ENCODE measurements at regions not wholly inside any gene's neighbourhood (a gene's known extent, or its start where the extent isn't known, plus 50 kb on each side); places are given as distances from the start of the nearest gene placed in this dataset.
"Not testable (repeated sequence)": the region's sequence is repeated elsewhere in the genome, so short reads cannot be mapped to it uniquely, and the experiment has no call there.

DNA sequence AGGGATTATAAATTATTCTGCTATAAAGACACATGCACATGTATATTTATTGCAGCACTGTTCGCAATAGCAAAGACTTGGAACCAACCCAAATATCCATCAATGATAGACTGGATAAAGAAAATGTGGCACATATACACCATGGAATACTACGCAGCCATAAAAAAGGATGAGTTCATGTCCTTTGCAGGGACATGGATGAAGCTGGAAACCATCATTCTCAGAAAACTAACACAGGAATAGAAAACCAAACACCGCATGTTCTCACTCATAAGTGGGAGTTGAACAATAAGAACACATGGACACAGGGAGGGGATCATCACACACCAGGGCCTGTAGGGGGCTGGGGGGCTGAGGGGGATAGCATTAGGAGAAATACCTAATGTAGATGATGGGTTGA is 377.2 kb upstream of the SASH1 start:
- not testable (repeated sequence) for DNase-seq (ENCODE audit: low read depth in 3 of 3, low spot score in 1 of 3)

GRCh38 chr6:147970970-147971369 is 371.7 kb upstream of the SASH1 start:
- no peak for DNase-seq (ENCODE audit: low read depth in 3 of 3, low spot score in 1 of 3)

DNA sequence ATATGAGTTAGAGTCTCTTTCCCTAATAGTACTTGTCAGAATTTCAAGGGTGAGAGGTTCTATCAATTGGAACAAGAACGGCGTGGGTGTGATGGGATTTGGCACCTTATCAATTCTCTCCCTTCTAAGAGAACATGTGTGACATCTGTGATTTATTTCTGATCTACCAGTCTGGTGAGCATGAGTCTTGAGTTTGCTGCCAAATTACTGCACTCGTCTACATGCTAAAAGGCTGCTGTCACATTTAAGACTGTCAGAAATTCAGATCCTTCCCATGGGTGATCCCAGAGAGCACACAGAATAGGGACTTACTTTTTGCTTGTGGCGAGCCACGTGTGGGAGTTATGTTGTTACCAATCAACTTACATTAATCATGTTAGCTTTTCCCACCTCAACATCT is 370.2 kb upstream of the SASH1 start:
- DNase-seq (ENCODE audit: low read depth in 3 of 3, low spot score in 1 of 3), result no peak

DNA sequence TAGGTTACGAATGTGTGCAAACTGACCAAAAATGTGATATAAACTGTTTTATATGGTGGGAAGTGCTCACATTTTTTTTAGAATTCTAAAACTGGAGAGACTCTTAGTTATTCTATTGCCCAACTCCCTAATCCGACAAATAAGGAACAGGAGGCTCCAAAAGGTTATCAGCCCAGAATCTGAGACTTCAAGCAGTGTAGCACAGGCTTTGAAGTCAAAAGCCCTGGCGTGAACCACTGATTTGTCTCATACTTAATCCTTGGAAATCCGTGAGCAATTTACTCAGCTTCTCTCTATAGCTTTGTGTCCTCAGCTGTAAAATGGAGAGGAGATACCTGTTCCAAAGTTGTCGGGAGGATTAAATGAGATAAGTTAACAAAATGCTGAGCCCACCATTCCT is 368.8 kb upstream of the SASH1 start:
- DNase-seq (ENCODE audit: low read depth in 3 of 3, low spot score in 1 of 3), result no peak

DNA sequence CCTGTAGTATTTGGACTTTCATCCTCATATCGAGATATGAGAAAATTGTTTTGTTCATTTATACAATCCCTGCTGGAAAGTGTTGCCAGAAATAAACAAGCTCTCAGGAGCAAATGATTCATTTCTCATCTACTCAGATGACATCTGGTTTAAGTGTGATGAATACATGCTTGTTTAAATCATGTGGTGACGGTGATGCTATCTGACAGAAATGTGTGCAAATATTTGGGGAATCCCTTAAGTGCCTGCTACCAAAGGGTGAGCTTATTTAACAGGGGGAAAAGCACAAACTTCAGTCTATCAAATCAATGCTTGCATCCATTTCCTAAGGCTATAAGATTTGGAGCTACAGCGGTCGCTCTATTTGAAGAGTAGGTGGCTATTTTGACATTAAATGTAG is 368.3 kb upstream of the SASH1 start:
- no peak for DNase-seq (ENCODE audit: low read depth in 3 of 3, low spot score in 1 of 3)

- no peak for DNase-seq (ENCODE audit: low read depth in 3 of 3, low spot score in 1 of 3)
Observed at GRCh38 chr6:147977851-147978465, 364.7 kb upstream of the SASH1 start.

DNA sequence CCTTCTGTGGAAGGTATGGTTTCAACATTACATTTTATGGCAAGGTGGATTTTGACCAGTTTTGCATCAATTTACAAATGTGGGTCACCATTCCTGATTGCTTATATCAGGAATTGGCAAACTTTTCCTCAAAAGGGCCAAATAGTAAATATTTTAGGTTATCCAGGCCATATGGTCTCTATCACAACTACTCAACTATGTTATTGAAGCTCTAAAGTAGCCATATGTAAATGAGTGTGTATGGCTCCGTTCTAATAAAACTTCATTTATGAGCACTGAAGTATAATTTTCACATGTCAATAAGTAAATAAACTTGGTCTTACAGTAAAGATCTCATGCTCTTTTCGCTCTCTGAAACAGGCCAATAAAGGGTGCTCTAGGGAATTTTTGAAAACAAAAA is 362.7 kb upstream of the SASH1 start:
- DNase-seq (ENCODE audit: low read depth in 3 of 3, low spot score in 1 of 3), result no peak

DNA sequence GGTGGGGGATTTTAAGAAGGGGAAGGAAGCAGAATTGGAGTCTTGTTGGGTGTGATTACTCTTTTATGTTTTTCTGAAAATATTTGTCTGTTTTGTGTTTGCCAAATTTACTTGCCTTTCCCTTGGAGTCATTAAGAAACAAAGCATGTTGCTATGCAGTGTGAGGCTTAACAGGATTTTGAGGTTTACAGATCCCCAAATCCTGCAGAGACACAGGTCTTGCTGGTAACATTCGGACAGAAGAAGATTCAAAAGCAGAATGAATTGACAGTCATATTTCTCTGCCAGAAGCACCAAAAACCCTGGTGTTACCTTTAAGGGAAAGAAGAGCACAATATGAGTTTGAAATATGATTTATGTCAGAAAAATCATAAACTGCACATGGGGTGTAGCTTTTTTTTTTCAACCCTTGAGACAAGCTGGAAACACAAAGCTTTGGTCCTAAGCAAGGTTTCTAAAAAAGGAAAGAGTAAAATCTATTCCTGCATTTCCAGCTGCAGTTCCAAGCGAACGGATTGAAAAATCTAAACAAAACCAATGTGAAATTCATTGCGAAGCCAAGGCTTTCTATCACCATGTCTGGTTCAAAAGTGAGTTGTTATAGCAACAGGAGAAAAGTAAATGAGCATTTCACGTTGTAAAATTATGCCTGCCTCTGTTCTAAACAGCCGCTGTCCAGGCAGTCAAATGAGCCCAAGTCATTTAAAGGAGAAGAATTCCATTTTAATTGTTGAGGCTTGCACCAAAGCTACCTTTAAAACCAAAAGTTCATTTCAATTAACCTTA is 358.9 kb upstream of the SASH1 start:
- no peak for DNase-seq (ENCODE audit: low read depth in 3 of 3, low spot score in 1 of 3)

DNA sequence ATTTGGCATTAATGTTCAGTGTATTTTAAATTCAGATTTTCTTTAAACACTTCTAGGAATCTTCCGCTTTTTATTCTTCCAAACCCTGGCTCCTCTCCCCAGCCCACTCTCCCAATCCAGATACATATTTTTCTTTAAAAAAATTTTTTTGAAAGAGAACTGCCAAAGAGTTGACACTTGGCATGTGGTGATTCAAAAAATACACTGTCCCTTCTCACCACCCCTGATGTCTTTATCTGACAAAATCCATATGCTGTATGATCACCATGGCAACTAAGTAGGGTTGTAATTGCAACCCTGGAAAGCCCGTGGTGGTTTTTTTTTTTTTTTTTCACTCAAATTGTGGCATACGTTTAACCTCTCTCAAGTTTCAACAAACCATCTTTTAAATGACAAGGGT is 355.8 kb upstream of the SASH1 start:
- DNase-seq (ENCODE audit: low read depth in 3 of 3, low spot score in 1 of 3), result no peak

DNA sequence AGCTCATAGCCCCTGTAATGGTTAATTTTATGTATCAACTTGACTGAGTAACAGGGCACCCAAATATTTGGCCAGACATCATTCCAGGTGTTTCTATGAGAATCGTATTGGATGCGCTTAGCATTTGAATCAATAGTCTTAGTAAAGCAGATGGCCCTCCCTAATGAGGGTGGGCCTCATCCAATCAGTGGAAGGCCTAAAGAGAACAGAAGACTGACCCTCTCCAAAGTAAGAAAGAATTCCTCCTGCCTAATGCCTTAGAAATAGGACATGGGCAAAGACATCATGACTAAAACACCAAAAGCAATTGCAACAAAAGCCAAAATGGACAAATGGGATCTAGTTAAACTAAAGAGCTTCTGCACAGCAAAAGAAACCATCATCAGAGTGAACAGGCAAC is 352.5 kb upstream of the SASH1 start:
- no peak for DNase-seq (ENCODE audit: low read depth in 3 of 3, low spot score in 1 of 3)

- DNase-seq (ENCODE audit: low read depth in 3 of 3, low spot score in 1 of 3), result no peak
Observed at GRCh38 chr6:147991961-147992360, 350.7 kb upstream of the SASH1 start.

DNA sequence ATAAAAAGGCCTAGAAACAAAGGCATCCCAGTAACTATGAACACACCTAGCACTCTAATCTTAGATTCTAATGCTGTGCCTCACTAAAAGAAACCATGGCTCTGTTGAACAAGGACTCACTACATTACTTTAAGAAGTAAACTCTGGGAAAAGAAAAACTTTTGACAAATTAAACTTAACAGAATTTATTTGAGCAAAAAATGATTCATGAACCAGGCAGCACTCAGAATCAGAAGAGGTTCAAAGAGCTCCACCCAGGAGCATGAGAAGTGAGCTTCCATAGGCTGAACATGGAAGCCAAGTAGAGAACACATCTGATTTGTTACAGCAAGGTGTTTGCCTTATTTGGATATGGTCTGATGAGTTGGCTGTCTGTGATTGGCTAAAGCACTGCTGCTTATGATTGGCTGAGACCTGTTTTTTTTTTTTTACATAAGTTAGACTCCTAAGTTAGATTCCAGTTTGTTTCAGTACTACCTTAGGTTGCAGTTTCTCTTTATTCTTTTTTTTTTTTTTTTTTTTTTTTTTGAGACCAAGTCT is 343.6 kb upstream of the SASH1 start:
- no peak for DNase-seq (ENCODE audit: low read depth in 3 of 3, low spot score in 1 of 3)

DNA sequence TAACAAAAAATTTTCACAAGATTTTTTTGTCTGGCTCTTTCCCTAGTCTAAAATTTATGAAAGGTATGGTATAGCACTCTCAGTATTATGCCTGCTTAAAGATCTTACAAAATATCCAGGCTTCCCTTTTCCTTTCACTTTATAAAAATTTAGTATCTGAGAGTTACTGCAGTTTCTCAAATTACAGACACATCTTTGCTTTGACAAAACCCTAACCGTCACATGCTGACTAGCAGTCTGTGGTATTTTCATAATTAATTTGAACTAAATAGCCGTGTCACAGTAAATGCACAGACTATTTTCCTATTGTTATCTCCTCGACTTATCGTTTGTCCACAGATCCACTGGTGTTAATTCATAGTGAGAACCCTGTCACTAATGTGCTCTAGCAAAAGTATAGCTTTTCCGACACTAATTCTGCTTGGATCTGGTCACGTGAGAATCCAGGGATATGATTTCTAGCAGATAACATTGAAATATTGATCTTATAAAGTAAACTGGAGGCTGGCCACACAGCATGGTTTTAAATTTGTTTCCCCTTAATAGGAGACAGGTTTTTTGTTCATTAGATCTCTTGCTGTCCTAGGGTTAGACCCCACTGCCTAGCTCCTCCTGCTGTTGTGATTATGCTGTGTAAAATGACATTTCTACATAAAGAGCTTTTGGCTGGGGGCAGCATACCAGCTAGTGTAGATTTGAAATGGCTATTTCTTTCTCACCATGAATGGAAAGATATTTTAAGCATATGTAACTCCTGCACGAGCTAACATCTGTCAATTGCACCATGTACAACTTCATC is 340.6 kb upstream of the SASH1 start:
- DNase-seq (ENCODE audit: low read depth in 3 of 3, low spot score in 1 of 3), result no peak

DNA sequence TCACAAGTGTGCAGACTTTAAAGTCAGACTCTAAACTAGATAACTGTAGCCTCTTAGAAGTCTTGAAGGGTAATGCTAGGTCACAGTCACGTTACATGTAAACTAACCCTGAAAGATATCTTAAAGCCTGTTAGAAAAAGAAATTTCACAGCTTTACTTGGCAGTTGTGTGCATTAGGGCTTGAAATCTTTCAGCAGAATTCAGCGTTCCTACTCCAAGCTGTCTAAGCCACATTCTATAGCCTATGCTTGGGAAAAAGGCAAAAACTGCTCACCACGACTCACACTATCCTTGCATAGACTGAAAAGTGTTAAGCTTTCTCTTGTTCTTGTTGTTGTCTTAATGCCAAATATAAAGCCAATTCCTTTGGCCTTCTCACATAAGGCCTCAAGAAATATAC is 338.0 kb upstream of the SASH1 start:
- no peak for DNase-seq (ENCODE audit: low read depth in 3 of 3, low spot score in 1 of 3)

DNA sequence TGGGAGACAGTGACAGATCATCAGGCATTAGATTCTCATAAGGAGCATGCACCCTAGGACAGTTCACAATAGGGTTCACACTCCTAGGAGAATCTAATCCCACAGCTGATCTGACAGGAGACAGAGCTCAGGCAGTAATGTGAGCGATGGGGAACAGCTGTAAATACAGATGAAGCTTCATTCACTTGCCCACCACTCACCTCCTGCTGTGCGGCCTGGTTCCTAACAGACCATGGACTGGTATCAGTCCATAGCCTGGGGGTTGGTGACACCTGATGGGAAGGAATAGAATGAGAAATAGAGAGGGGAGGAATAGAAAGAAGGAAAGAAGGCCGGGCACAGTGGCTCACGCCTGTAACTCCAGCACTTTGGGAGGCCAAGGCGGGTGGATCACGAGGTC is 336.8 kb upstream of the SASH1 start:
- no peak for DNase-seq (ENCODE audit: low read depth in 3 of 3, low spot score in 1 of 3)

GRCh38 chr6:148010516-148010915 is 332.1 kb upstream of the SASH1 start:
- DNase-seq (ENCODE audit: low read depth in 3 of 3, low spot score in 1 of 3), result not testable (repeated sequence)

DNA sequence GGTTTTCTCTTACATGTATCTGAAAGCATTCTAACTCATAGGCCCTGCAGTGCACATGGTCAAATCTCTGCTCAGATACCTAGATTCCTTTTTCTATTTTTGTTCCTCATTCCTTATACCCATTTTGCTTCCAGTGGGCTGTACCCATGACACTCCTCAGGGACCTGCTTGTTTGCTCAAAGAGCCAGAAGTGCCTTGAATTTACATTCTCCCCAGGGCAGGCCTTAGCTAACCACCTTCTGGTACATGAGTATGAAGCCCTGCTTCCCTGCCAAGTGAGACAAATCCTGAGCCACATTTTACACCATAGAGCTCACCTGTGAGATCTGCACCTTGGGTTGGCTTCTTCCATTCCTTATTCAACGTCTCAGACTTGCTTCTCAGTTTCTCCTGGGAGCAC is 326.6 kb upstream of the SASH1 start:
- no peak for DNase-seq (ENCODE audit: low read depth in 3 of 3, low spot score in 1 of 3)

DNA sequence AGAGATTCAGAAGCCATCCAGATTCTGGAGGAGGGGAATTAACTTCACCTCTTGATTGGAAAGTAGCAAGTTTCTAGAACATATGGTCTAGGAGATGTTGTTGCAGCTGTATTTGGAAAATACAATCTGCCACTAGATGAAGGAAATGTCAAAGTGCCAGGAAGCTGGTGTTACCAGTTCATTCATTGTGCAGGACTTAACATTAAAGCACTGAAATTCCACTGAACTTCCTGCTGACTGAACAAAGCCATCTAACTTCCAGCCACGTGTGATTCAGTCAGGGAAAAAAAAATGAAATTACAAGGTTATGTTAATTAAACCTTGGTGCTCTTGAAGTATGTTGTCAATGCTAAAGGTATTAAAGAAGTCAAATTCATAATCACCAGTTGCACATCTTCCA is 321.5 kb upstream of the SASH1 start:
- no peak for DNase-seq (ENCODE audit: low read depth in 3 of 3, low spot score in 1 of 3)

DNA sequence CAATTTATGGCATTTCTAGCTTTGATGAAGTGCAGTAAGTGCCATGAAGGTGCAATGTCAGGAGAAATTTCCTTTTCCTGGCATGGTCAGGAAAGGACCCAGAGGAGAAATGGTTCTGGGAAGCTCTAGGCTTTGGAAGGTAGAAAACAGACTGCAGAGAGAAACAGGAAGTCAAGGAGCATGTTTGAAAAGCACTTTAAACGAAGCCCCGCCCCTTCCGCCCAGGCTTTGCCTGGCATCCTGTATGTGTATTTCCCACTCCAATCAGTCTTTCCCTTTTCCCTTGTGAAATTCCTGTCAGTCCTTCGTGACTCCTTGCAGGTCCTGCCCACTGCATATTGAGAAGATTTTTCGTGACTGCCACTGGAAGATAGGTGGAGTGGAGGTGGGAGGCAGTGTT is 320.9 kb upstream of the SASH1 start:
- DNase-seq (ENCODE audit: low read depth in 3 of 3, low spot score in 1 of 3), result no peak

DNA sequence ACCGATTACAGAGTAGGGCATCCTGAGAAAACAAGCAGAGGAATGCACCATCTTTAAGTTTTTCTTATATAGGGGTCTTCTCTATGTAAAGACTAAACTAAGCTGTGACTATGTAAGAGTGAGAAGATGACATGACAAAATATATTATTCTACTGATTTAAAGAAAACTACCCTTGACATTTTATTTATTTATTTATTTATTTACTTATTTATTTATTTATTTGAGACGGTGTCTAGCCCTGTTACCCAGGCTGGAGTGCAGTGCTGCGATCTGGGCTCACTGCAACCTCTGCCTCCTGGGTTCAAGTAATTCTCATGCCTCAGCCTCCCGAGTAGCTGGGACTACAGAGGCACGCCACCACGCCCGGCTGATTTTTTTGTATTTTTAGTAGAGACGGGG is 320.4 kb upstream of the SASH1 start:
- not testable (repeated sequence) for DNase-seq (ENCODE audit: low read depth in 3 of 3, low spot score in 1 of 3)

DNA sequence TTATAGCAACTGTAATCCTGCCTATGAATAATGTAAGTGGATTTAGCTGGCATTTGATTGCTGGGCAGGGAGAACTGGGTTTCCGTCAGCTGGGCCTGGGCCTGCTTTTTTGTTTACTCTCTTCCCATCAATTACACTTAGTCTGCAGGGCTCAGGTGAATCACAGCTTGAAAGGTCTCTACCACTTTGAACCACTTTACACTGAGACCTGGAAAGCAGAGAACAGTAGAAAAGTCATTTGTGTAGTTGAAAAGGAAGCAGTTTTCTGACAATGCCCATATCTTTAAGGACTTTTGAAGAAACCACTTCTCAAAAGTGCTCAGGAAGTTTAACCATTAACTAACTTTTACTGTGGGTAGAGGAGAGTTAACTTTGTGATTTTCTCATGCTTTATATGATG is 315.4 kb upstream of the SASH1 start:
- no peak for DNase-seq (ENCODE audit: low read depth in 3 of 3, low spot score in 1 of 3)

GRCh38 chr6:148035806-148036390 is 306.7 kb upstream of the SASH1 start:
- DNase-seq (ENCODE audit: low read depth in 3 of 3, low spot score in 1 of 3), result no peak
